ENCODE measurements at regions not wholly inside any gene's neighbourhood (a gene's known extent, or its start where the extent isn't known, plus 50 kb on each side); places are given as distances from the start of the nearest gene placed in this dataset.

DNA sequence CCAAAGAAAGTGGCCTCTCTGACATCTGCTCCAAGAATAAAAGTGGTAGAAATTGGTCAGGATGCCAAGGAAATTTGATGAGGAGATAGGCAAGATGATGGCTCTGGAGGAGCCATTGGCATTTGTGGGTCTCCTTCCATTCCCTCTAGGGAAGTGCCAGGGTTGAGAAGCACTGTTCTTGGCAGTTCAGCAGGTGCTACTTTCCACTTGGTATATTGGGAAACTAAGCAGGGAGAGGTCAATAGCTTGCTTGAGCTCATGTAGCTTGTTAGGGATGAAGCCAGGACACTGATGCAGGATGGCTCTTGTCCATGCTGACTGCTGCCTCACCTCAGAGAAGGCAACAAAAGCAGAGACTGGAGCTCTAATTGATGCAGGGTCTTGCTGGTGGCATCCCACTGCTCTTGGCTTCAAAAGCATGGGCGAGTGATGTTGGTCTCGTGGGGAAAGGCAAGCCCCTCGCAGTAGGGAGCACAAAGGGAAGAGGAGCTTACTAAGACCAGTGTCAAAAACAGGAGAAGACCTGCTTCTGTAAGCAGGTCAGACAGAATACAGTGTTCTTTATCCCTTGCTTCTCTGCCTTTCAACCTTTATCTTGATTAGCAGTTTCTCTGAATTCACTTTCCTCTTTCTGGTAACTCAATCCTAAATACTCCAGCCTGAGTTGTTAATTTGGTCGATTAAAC lies 73.1 kb upstream of the RIPOR2 start:
- H3K27ac ChIP-seq (ENCODE audit: low read depth, low read length), result no peak overlapping the region
- H3K4me1 ChIP-seq (ENCODE audit: insufficient read depth, low read length), result peaks cover 48% of the 10 kb centered on the region
- no peak overlapping the region for H3K4me2 ChIP-seq (ENCODE audit: insufficient read depth, low read length)
- TF ChIP-seq, protein P1, sequence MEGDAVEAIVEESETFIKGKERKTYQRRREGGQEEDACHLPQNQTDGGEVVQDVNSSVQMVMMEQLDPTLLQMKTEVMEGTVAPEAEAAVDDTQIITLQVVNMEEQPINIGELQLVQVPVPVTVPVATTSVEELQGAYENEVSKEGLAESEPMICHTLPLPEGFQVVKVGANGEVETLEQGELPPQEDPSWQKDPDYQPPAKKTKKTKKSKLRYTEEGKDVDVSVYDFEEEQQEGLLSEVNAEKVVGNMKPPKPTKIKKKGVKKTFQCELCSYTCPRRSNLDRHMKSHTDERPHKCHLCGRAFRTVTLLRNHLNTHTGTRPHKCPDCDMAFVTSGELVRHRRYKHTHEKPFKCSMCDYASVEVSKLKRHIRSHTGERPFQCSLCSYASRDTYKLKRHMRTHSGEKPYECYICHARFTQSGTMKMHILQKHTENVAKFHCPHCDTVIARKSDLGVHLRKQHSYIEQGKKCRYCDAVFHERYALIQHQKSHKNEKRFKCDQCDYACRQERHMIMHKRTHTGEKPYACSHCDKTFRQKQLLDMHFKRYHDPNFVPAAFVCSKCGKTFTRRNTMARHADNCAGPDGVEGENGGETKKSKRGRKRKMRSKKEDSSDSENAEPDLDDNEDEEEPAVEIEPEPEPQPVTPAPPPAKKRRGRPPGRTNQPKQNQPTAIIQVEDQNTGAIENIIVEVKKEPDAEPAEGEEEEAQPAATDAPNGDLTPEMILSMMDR (IDR thresholded peaks at IDR 0.05; ENCODE audit: extremely low read depth, low read depth, low read length), result no peak
- no peak for DNase-seq (ENCODE audit: insufficient read length, low spot score, missing footprints)
- H3K9me3 ChIP-seq (ENCODE audit: low read depth, low read length), result no peaks in the 10 kb centered on the region
- H4K20me1 ChIP-seq (ENCODE audit: insufficient read depth, low read length), result no peaks in the 10 kb centered on the region
- no peaks in the 10 kb centered on the region for H3K27me3 ChIP-seq (ENCODE audit: insufficient read depth, low read length)
- H2AFZ ChIP-seq (ENCODE audit: low read length), result no peak overlapping the region
- no peaks in the 10 kb centered on the region for H3K79me2 ChIP-seq (ENCODE audit: insufficient read depth, low read length)
- H3K36me3 ChIP-seq (ENCODE audit: insufficient read depth, low read length), result no peaks in the 10 kb centered on the region
- no peak overlapping the region for H3K4me3 ChIP-seq (ENCODE audit: insufficient read depth, low read length)

DNA sequence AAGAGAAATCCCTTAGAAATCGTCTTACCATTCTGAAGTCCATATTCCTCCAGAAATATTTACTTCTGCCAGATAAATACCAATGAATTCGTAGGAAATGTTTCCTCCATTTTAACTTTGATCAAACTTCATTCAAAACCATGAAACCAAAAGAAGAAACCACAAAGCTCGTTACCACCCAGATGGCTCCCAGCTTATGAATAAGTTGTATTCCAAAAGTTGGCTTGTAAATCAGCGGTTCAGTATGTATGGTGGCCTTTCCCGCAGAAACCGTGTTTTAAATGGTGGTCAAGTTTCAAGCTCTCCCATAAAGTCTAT lies 73.6 kb upstream of the RIPOR2 start:
- TF ChIP-seq, protein P1 (IDR thresholded peaks at IDR 0.05; ENCODE audit: extremely low read depth, low read depth, low read length), result no peak
- H2AFZ ChIP-seq (ENCODE audit: low read length), result no peak overlapping the region
- peaks cover 53% of the 10 kb centered on the region for H3K4me1 ChIP-seq (ENCODE audit: insufficient read depth, low read length)
- H3K9me3 ChIP-seq (ENCODE audit: low read depth, low read length), result no peaks in the 10 kb centered on the region
- H3K79me2 ChIP-seq (ENCODE audit: insufficient read depth, low read length), result no peaks in the 10 kb centered on the region
- no peaks in the 10 kb centered on the region for H3K27me3 ChIP-seq (ENCODE audit: insufficient read depth, low read length)
- H4K20me1 ChIP-seq (ENCODE audit: insufficient read depth, low read length), result no peaks in the 10 kb centered on the region
- DNase-seq (ENCODE audit: insufficient read length, low spot score, missing footprints), result no peak
- H3K4me3 ChIP-seq (ENCODE audit: insufficient read depth, low read length), result no peak overlapping the region
- H3K36me3 ChIP-seq (ENCODE audit: insufficient read depth, low read length), result no peaks in the 10 kb centered on the region
- no peak overlapping the region for H3K4me2 ChIP-seq (ENCODE audit: insufficient read depth, low read length)
- no peak overlapping the region for H3K27ac ChIP-seq (ENCODE audit: low read depth, low read length)

DNA sequence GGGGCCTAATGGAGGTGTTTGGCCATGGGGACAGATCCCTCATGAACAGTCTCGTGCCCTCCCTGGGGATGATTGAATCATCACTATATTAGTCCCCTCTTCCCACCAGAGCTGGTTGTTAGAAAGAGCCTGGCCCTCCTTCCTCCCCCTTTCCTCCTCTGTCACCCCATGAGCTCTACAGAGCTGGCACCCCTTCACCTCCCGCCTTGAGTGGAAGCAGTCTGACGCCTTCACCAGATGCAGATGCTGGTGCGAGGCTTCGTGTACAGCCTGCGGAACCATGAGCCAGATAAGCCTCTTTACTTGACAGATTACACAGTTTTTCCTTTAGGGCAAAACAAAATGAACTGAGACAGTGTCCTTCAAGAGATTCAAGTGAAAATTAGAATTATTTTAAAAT lies 74.4 kb upstream of the RIPOR2 start:
- TF ChIP-seq, protein P1 (IDR thresholded peaks at IDR 0.05; ENCODE audit: extremely low read depth, low read depth, low read length), result no peak
- Histone ChIP-seq H3K9me3 (ENCODE audit: low read depth, low read length) (no peaks in the 10 kb centered on the region), H3K4me1 (ENCODE audit: insufficient read depth, low read length) (peaks cover 61% of the 10 kb centered on the region), H3K4me2 (ENCODE audit: insufficient read depth, low read length) (no peak overlapping the region), H3K36me3 (ENCODE audit: insufficient read depth, low read length) (no peaks in the 10 kb centered on the region), H3K4me3 (ENCODE audit: insufficient read depth, low read length) (no peak overlapping the region), H3K27ac (ENCODE audit: low read depth, low read length) (no peak overlapping the region), H2AFZ (ENCODE audit: low read length) (no peak overlapping the region), H3K79me2 (ENCODE audit: insufficient read depth, low read length) (no peaks in the 10 kb centered on the region), H4K20me1 (ENCODE audit: insufficient read depth, low read length) (no peaks in the 10 kb centered on the region), H3K27me3 (ENCODE audit: insufficient read depth, low read length) (no peaks in the 10 kb centered on the region)
- no peak for DNase-seq (ENCODE audit: insufficient read length, low spot score, missing footprints)

DNA sequence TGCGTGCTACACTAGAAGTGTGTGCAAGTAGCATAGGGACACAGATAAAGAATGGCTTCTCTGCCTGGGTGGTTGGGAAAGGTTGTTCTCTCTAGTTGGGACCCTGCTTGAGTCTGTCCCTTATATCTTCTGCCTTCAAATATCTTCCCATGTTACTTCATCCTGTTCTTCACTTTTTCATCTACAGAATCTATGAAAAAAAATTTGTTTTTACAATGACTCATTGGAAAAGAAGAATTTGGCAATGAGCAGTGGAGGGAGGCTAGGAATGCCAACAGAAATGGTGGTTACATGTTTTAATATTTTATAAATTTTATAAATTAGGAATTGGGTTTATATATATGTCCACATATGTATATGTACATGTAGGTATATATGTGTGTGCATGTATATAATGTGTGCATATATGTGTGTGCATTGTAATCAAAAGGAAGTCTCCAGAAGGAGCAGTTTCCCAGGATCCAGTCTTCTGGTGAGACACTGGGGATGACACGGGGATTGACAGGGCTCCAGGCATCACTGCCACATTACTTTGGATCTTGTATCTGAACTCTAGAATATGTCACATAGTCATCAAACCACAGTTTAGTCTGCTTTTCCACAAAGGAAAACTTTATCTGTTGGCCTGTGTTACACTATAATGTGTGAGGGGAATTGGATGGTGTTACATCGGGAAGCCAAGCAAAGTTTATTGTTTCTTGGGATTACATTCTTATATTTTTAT lies 75.3 kb upstream of the RIPOR2 start:
- Histone ChIP-seq H3K36me3 (ENCODE audit: insufficient read depth, low read length) (no peaks in the 10 kb centered on the region), H3K27ac (ENCODE audit: low read depth, low read length) (peak overlapping the region; percentile 79), H3K4me3 (ENCODE audit: insufficient read depth, low read length) (no peak overlapping the region), H2AFZ (ENCODE audit: low read length) (no peak overlapping the region), H3K9me3 (ENCODE audit: low read depth, low read length) (no peaks in the 10 kb centered on the region), H4K20me1 (ENCODE audit: insufficient read depth, low read length) (no peaks in the 10 kb centered on the region), H3K79me2 (ENCODE audit: insufficient read depth, low read length) (no peaks in the 10 kb centered on the region), H3K27me3 (ENCODE audit: insufficient read depth, low read length) (no peaks in the 10 kb centered on the region), H3K4me1 (ENCODE audit: insufficient read depth, low read length) (peaks cover 66% of the 10 kb centered on the region), H3K4me2 (ENCODE audit: insufficient read depth, low read length) (peak overlapping the region; percentile 49)
- peak; percentile 71 for DNase-seq (ENCODE audit: insufficient read length, low spot score, missing footprints)
- TF ChIP-seq, protein P1 (IDR thresholded peaks at IDR 0.05; ENCODE audit: extremely low read depth, low read depth, low read length), result no peak

Data from osteoblast (primary cell).